Neuronal stem cell (in vitro differentiated cells): ENCODE measurements at regions not wholly inside any gene's neighbourhood (a gene's known extent, or its start where the extent isn't known, plus 50 kb on each side); places are given as distances from the start of the nearest gene placed in this dataset.

Experiments used
- DNase-seq: peaks from one replicate; pipeline ENCODE4 v3.0.0-alpha.2; 2013; ENCODE audit warnings: low spot score
- H2AFZ ChIP-seq: one replicate; pipeline ENCODE4 v1.6.1; 2013; ENCODE audit warnings: mild to moderate bottlenecking, low read length, inconsistent platforms
- H2AK5ac ChIP-seq: 2 replicates; pipeline ENCODE4 v1.6.1; 2013; ENCODE audit warnings: low read depth, mild to moderate bottlenecking, inconsistent platforms, low read length, moderate library complexity, mixed read lengths
- H2BK120ac ChIP-seq: 2 replicates; pipeline ENCODE4 v1.6.1; 2013; ENCODE audit warnings: low read depth, mild to moderate bottlenecking, inconsistent platforms, low read length, moderate library complexity, mixed read lengths
- H2BK12ac ChIP-seq: one replicate; pipeline ENCODE4 v1.6.1; 2013; ENCODE audit warnings: low read length, inconsistent platforms
- H2BK15ac ChIP-seq: 2 replicates; pipeline ENCODE4 v1.6.1; 2013; ENCODE audit warnings: mild to moderate bottlenecking, low read length, inconsistent platforms, mixed read lengths
- H2BK5ac ChIP-seq: one replicate; pipeline ENCODE4 v1.6.1; 2013; ENCODE audit warnings: inconsistent platforms, mild to moderate bottlenecking, low read length, moderate library complexity
- H3K14ac ChIP-seq: one replicate; pipeline ENCODE4 v1.6.1; 2013; ENCODE audit warnings: low read length, inconsistent platforms
- H3K18ac ChIP-seq: 2 replicates; pipeline ENCODE4 v1.6.1; 2013; ENCODE audit warnings: low read length, inconsistent platforms
- H3K23ac ChIP-seq: 2 replicates; pipeline ENCODE4 v1.6.1; 2013; ENCODE audit warnings: low read depth, mild to moderate bottlenecking, mixed read lengths, low read length, inconsistent platforms; ENCODE audit not compliant: poor library complexity
- H3K27ac ChIP-seq: replicated peaks from 3 replicates; pipeline ENCODE4 v1.5.1; 2013; ENCODE audit warnings: low read length, inconsistent platforms
- H3K27me3 ChIP-seq, 3 experiments: 2 replicates each; pipeline ENCODE4 v1.6.1; 2013; ENCODE audit warnings: low read length in 3 of 3, mild to moderate bottlenecking in 2 of 3, inconsistent platforms in 1 of 3, low read depth in 1 of 3, mixed read lengths in 1 of 3, moderate library complexity in 1 of 3; ENCODE audit not compliant: control insufficient read depth in 3 of 3, insufficient read depth in 3 of 3
- H3K36me3 ChIP-seq, 2 donors: replicated peaks in 1 of 2; 2 replicates each; pipeline ENCODE4 v1.6.1; 2013; ENCODE audit warnings: low read length in 2 of 2; ENCODE audit not compliant: control insufficient read depth in 2 of 2, insufficient read depth in 2 of 2
- H3K4ac ChIP-seq: 2 replicates; pipeline ENCODE4 v1.6.1; 2013; ENCODE audit warnings: inconsistent platforms, mild to moderate bottlenecking, low read length, moderate library complexity
- H3K4me1 ChIP-seq, 2 donors: 1 replicate in 1 of 2; 2 replicates in 1 of 2; pipeline ENCODE4 v1.6.1; 2013; ENCODE audit warnings: low read length in 2 of 2, low read depth in 1 of 2; ENCODE audit not compliant: control insufficient read depth in 2 of 2, insufficient read depth in 1 of 2
- H3K4me2 ChIP-seq: one replicate; pipeline ENCODE4 v1.6.1; 2013; ENCODE audit warnings: mild to moderate bottlenecking, low read length, inconsistent platforms; ENCODE audit not compliant: insufficient read depth, poor library complexity, severe bottlenecking
- H3K4me3 ChIP-seq, 2 donors: 2 replicates each; pipeline ENCODE4 v1.5.1; 2013; ENCODE audit warnings: low read length in 2 of 2, mild to moderate bottlenecking in 2 of 2, inconsistent platforms in 1 of 2, moderate library complexity in 1 of 2
- H3K79me1 ChIP-seq: one replicate; pipeline ENCODE4 v1.6.1; 2013; ENCODE audit warnings: low read depth, mild to moderate bottlenecking, inconsistent platforms, low read length, moderate library complexity
- H3K9ac ChIP-seq: one replicate; pipeline ENCODE4 v1.6.1; 2013; ENCODE audit warnings: mild to moderate bottlenecking, low read depth, low read length, inconsistent platforms; ENCODE audit not compliant: poor library complexity
- H3K9me3 ChIP-seq, 2 donors: replicated peaks in 1 of 2; 2 replicates each; pipeline versions ENCODE3 to v1.6.1; 2013; ENCODE audit warnings: low read length in 2 of 2, mild to moderate bottlenecking in 2 of 2, inconsistent platforms in 1 of 2, low read depth in 1 of 2, mixed read lengths in 1 of 2, moderate library complexity in 1 of 2; ENCODE audit not compliant: control insufficient read depth in 2 of 2, insufficient read depth in 1 of 2
- H4K8ac ChIP-seq: one replicate; pipeline ENCODE4 v1.6.1; 2013; ENCODE audit warnings: low read depth, mild to moderate bottlenecking, inconsistent platforms, low read length, moderate library complexity
- H4K91ac ChIP-seq: one replicate; pipeline ENCODE4 v1.6.1; 2013; ENCODE audit warnings: low read length, low read depth, mild to moderate bottlenecking, inconsistent platforms; ENCODE audit not compliant: poor library complexity
- WGBS, 2 donors: extraction: QIAGEN DNeasy Blood & Tissue Kit; methylation state at CpG; one replicate each; pipeline ENCODE4 v1.1.7; 2013; ENCODE audit warnings: missing lambda C conversion rate in 2 of 2, mixed read lengths in 1 of 2; ENCODE audit not compliant: insufficient read length in 2 of 2, insufficient replicate concordance in 1 of 2; ENCODE audit errors: extremely low coverage in 2 of 2; 5-methylcytosine and 5-hydroxymethylcytosine counted together

- Histone ChIP-seq H3K4me1 (peaks cover 0 to 2% of the 10 kb centered on the region in 2 donors), H3K23ac (no peak overlapping the region), H2BK120ac (no peak overlapping the region), H3K27me3 (no peaks in the 10 kb centered on the region), H2AFZ (no peak overlapping the region), H3K4ac (no peak overlapping the region), H3K18ac (no peak overlapping the region), H2BK15ac (no peak overlapping the region), H3K9me3 (no peaks in the 10 kb centered on the region), H3K79me1 (peaks cover 1% of the 10 kb centered on the region), H3K4me2 (no peak overlapping the region), H2BK5ac (no peak overlapping the region), H2BK12ac (no peak overlapping the region), H2AK5ac (no peak overlapping the region), H3K14ac (no peak overlapping the region), H3K4me3 (no peak overlapping the region), H3K9ac (no peak overlapping the region), H4K8ac (no peak overlapping the region), H3K27ac (no peak overlapping the region), H4K91ac (no peak overlapping the region), H3K36me3 (no peaks in the 10 kb centered on the region)
- WGBS, 2 donors, result no CpG with 5 or more reads among the region's 5 CpGs
- DNase-seq, result no peak
These were observed 703.5 kb upstream of the CITED2 start for GRCh38 chr6:140077827-140078560.

- Histone ChIP-seq H3K14ac (no peak overlapping the region), H4K8ac (no peak overlapping the region), H3K36me3 (no peaks in the 10 kb centered on the region), H3K18ac (no peak overlapping the region), H2BK15ac (no peak overlapping the region), H2AFZ (no peak overlapping the region), H3K4ac (no peak overlapping the region), H2AK5ac (no peak overlapping the region), H2BK5ac (no peak overlapping the region), H4K91ac (no peak overlapping the region), H3K9me3 (no peaks in the 10 kb centered on the region), H3K27ac (no peak overlapping the region), H3K9ac (no peak overlapping the region), H3K79me1 (peaks cover 1% of the 10 kb centered on the region), H3K23ac (no peak overlapping the region), H3K4me3 (no peak overlapping the region), H3K27me3 (no peaks in the 10 kb centered on the region), H3K4me1 (peaks cover 0 to 2% of the 10 kb centered on the region in 2 donors), H2BK12ac (no peak overlapping the region), H3K4me2 (no peak overlapping the region), H2BK120ac (no peak overlapping the region)
- no CpG with 5 or more reads among the region's 1 CpG for WGBS, 2 donors
- DNase-seq, result no peak
These were observed 701.7 kb upstream of the CITED2 start for GRCh38 chr6:140076105-140076504.

DNA sequence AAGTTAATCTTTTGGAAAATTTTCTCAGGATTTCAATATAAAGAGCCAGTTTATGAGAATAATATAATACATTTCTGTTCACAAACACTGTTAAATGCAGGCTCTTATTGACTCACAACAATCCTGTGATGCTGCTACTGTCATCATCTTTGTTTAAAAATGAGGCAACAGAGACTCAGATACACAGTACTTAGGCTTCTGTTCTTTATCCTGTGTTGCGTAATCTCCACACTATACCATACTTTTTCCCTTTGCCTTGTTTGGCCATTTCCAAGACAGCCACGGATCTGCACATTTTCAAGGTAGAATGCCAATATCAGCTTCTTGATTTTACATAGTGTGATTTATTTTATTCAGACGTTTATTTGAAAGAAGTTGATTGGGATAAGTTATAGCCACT lies 699.0 kb upstream of the CITED2 start:
- Histone ChIP-seq H4K8ac (no peak overlapping the region), H2BK15ac (no peak overlapping the region), H3K18ac (no peak overlapping the region), H3K4me1 (peaks cover 0 to 2% of the 10 kb centered on the region in 2 donors), H3K36me3 (no peaks in the 10 kb centered on the region), H3K27me3 (no peaks in the 10 kb centered on the region), H3K9ac (no peak overlapping the region), H3K27ac (no peak overlapping the region), H3K4me3 (no peak overlapping the region), H2BK120ac (no peak overlapping the region), H4K91ac (no peak overlapping the region), H3K23ac (no peak overlapping the region), H2BK12ac (no peak overlapping the region), H2AK5ac (no peak overlapping the region), H3K4me2 (no peak overlapping the region), H3K14ac (no peak overlapping the region), H2BK5ac (no peak overlapping the region), H3K79me1 (peaks cover 1% of the 10 kb centered on the region), H3K9me3 (no peaks in the 10 kb centered on the region), H3K4ac (no peak overlapping the region), H2AFZ (no peak overlapping the region)
- no CpG with 5 or more reads among the region's 3 CpGs for WGBS, 2 donors
- no peak for DNase-seq

DNA sequence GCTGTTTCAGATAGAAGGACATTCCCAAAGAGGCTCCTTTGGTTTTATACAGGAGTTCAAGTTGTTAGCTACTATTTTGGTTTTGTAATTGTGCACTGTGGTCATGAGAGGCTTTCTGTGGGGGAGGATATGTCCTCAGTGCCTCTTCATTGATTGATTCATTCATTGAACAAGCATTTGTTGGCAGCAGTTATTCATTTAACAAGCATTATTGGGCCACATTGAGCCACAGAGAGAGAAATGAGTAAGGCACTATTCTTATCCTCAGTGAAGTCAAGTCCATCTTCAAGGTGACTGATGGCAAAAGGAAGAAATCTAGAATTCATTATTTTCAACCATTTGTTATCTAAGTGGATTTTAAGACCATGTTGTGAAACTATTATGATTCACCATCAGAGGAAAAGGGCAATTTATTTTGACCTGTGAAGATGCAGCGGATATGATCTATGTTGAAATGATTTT lies 697.2 kb upstream of the CITED2 start:
- Histone ChIP-seq H2BK12ac (no peak overlapping the region), H2BK15ac (no peak overlapping the region), H2AFZ (no peak overlapping the region), H3K27me3 (no peaks in the 10 kb centered on the region), H3K23ac (no peak overlapping the region), H2AK5ac (no peak overlapping the region), H4K8ac (no peak overlapping the region), H3K79me1 (peaks cover 1% of the 10 kb centered on the region), H3K9ac (no peak overlapping the region), H3K4me2 (no peak overlapping the region), H3K4ac (no peak overlapping the region), H2BK120ac (no peak overlapping the region), H3K14ac (no peak overlapping the region), H3K4me1 (peaks cover 0 to 2% of the 10 kb centered on the region in 2 donors), H3K4me3 (no peak overlapping the region), H3K18ac (no peak overlapping the region), H4K91ac (no peak overlapping the region), H2BK5ac (no peak overlapping the region), H3K27ac (no peak overlapping the region), H3K36me3 (no peaks in the 10 kb centered on the region), H3K9me3 (no peaks in the 10 kb centered on the region)
- no peak for DNase-seq
- no CpG with 5 or more reads among the region's 1 CpG for WGBS, 2 donors
